ENCODE measurements at regions not wholly inside any gene's neighbourhood (a gene's known extent, or its start where the extent isn't known, plus 50 kb on each side); places are given as distances from the start of the nearest gene placed in this dataset.

GRCh38 chr2:62595474-62595873, 89.5 kb upstream of the TMEM17 start:
- TF ChIP-seq GATA2 (IDR thresholded peaks at IDR 0.05; ENCODE audit: low read depth, low read length) (no peak), GATA3 (IDR thresholded peaks at IDR 0.05; ENCODE audit: low read depth, low read length) (no peak)
